ENCODE measurements at regions not wholly inside any gene's neighbourhood (a gene's known extent, or its start where the extent isn't known, plus 50 kb on each side); places are given as distances from the start of the nearest gene placed in this dataset.

GRCh38 chr4:12393631-12394262, 965.1 kb upstream of the HS3ST1 start:
- no peak overlapping the region for H3K27ac ChIP-seq (ENCODE audit: low read length)
- H3K9me3 ChIP-seq (ENCODE audit: insufficient read depth, low read length), result no peaks in the 10 kb centered on the region
- H2AFZ ChIP-seq (ENCODE audit: low read depth, low read length), result no peak overlapping the region
- no peak overlapping the region for H3K9ac ChIP-seq (ENCODE audit: low read length)
- no peak overlapping the region for H3K4me3 ChIP-seq (ENCODE audit: low read length)
- no peak for TF ChIP-seq CTCF (IDR thresholded peaks at IDR 0.05; ENCODE audit: low read depth, low read length)
- no peak for TF ChIP-seq EZH2phosphoT487 (IDR thresholded peaks at IDR 0.05; ENCODE audit: low read depth)
- no peaks in the 10 kb centered on the region for H3K79me2 ChIP-seq (ENCODE audit: low read length)
- peaks cover 10% of the 10 kb centered on the region for H3K4me1 ChIP-seq (ENCODE audit: low read length)
- peak overlapping the region; percentile 15 for H3K4me2 ChIP-seq (ENCODE audit: low read length)
- no peaks in the 10 kb centered on the region for H4K20me1 ChIP-seq (ENCODE audit: insufficient read depth, low read length)
- H3K27me3 ChIP-seq (ENCODE audit: low read depth, low read length), result no peaks in the 10 kb centered on the region
- H3K36me3 ChIP-seq (replicated peaks; ENCODE audit: low read depth, low read length), result no peaks in the 10 kb centered on the region

GRCh38 chr4:12389604-12390003, 960.9 kb upstream of the HS3ST1 start:
- Histone ChIP-seq H3K9me3 (ENCODE audit: insufficient read depth, low read length) (no peaks in the 10 kb centered on the region), H3K79me2 (ENCODE audit: low read length) (no peaks in the 10 kb centered on the region), H3K4me2 (ENCODE audit: low read length) (no peak overlapping the region), H3K4me3 (ENCODE audit: low read length) (no peak overlapping the region), H2AFZ (ENCODE audit: low read depth, low read length) (no peak overlapping the region), H4K20me1 (ENCODE audit: insufficient read depth, low read length) (no peaks in the 10 kb centered on the region), H3K27me3 (ENCODE audit: low read depth, low read length) (no peaks in the 10 kb centered on the region), H3K4me1 (ENCODE audit: low read length) (peaks cover 10% of the 10 kb centered on the region), H3K9ac (ENCODE audit: low read length) (no peak overlapping the region), H3K36me3 (replicated peaks; ENCODE audit: low read depth, low read length) (no peaks in the 10 kb centered on the region), H3K27ac (ENCODE audit: low read length) (no peak overlapping the region)
- TF ChIP-seq CTCF (IDR thresholded peaks at IDR 0.05; ENCODE audit: low read depth, low read length) (no peak), EZH2phosphoT487 (IDR thresholded peaks at IDR 0.05; ENCODE audit: low read depth) (no peak)

GRCh38 chr4:12382567-12382966, 953.9 kb upstream of the HS3ST1 start:
- Histone ChIP-seq H3K36me3 (replicated peaks; ENCODE audit: low read depth, low read length) (no peaks in the 10 kb centered on the region), H3K27ac (ENCODE audit: low read length) (no peak overlapping the region)

GRCh38 chr4:12379191-12379590, 950.5 kb upstream of the HS3ST1 start:
- Histone ChIP-seq H3K9me3 (ENCODE audit: insufficient read depth, low read length) (0 out of 2 replicates have a peak, but pooled peaks cover 3% of the 10 kb centered on the region), H3K79me2 (ENCODE audit: low read length) (no peaks in the 10 kb centered on the region), H3K27ac (ENCODE audit: low read length) (no peak overlapping the region), H3K36me3 (replicated peaks; ENCODE audit: low read depth, low read length) (no peaks in the 10 kb centered on the region), H2AFZ (ENCODE audit: low read depth, low read length) (no peak overlapping the region), H3K9ac (ENCODE audit: low read length) (no peak overlapping the region), H4K20me1 (ENCODE audit: insufficient read depth, low read length) (no peaks in the 10 kb centered on the region), H3K4me1 (ENCODE audit: low read length) (no peaks in the 10 kb centered on the region), H3K4me3 (ENCODE audit: low read length) (no peak overlapping the region), H3K27me3 (ENCODE audit: low read depth, low read length) (no peaks in the 10 kb centered on the region), H3K4me2 (ENCODE audit: low read length) (no peak overlapping the region)
- TF ChIP-seq CTCF (IDR thresholded peaks at IDR 0.05; ENCODE audit: low read depth, low read length) (no peak), EZH2phosphoT487 (IDR thresholded peaks at IDR 0.05; ENCODE audit: low read depth) (no peak)

More at GRCh38 chr4:12382567-12382966, 953.9 kb upstream of the HS3ST1 start:
- H3K4me1 ChIP-seq (ENCODE audit: low read length), result no peaks in the 10 kb centered on the region
- TF ChIP-seq CTCF (IDR thresholded peaks at IDR 0.05; ENCODE audit: low read depth, low read length) (no peak), EZH2phosphoT487 (IDR thresholded peaks at IDR 0.05; ENCODE audit: low read depth) (no peak)
- no peaks in the 10 kb centered on the region for H4K20me1 ChIP-seq (ENCODE audit: insufficient read depth, low read length)
- H2AFZ ChIP-seq (ENCODE audit: low read depth, low read length), result no peak overlapping the region
- no peaks in the 10 kb centered on the region for H3K79me2 ChIP-seq (ENCODE audit: low read length)
- H3K4me3 ChIP-seq (ENCODE audit: low read length), result no peak overlapping the region
- no peak overlapping the region for H3K4me2 ChIP-seq (ENCODE audit: low read length)
- H3K9ac ChIP-seq (ENCODE audit: low read length), result no peak overlapping the region
- 0 out of 2 replicates have a peak, but pooled peaks cover 3% of the 10 kb centered on the region for H3K9me3 ChIP-seq (ENCODE audit: insufficient read depth, low read length)
- no peaks in the 10 kb centered on the region for H3K27me3 ChIP-seq (ENCODE audit: low read depth, low read length)
